PFSK-1 (cell line): ENCODE measurements at regions not wholly inside any gene's neighbourhood (a gene's known extent, or its start where the extent isn't known, plus 50 kb on each side); places are given as distances from the start of the nearest gene placed in this dataset.

ENCODE experiments used
- FOXP2 ChIP-seq: optimal IDR thresholded peaks from 2 replicates; pipeline ENCODE3; 2011; ENCODE audit warnings: borderline replicate concordance, control low read depth, inconsistent platforms; ENCODE audit not compliant: insufficient read depth; ENCODE audit errors: extremely low read length, extremely low read depth
- POLR2AphosphoS5 ChIP-seq: IDR thresholded peaks from 2 replicates; pipeline ENCODE4 v1.6.1; 2012; ENCODE audit warnings: low read depth, mild to moderate bottlenecking, control low read depth, low read length, moderate library complexity
- SIN3A ChIP-seq: IDR thresholded peaks from 2 replicates; pipeline ENCODE4 v1.6.1; 2012; ENCODE audit warnings: mild to moderate bottlenecking, low read length, moderate library complexity, borderline replicate concordance; ENCODE audit not compliant: insufficient read depth
- TAF1 ChIP-seq: IDR thresholded peaks from 2 replicates; pipeline ENCODE4 v1.6.1; 2012; ENCODE audit warnings: low read length, control low read depth, borderline replicate concordance; ENCODE audit not compliant: insufficient read depth
- TF ChIP-seq, protein P1 (sequence below), 2 experiments: IDR thresholded peaks; 2 replicates each; pipeline versions ENCODE4 v1.6.1 to v1.8.0; 2011 to 2012; ENCODE audit warnings: low read depth in 2 of 2, low read length in 2 of 2, control low read depth in 1 of 2, inconsistent platforms in 1 of 2, mild to moderate bottlenecking in 1 of 2, moderate library complexity in 1 of 2; ENCODE audit not compliant: insufficient read depth in 1 of 2

DNA sequence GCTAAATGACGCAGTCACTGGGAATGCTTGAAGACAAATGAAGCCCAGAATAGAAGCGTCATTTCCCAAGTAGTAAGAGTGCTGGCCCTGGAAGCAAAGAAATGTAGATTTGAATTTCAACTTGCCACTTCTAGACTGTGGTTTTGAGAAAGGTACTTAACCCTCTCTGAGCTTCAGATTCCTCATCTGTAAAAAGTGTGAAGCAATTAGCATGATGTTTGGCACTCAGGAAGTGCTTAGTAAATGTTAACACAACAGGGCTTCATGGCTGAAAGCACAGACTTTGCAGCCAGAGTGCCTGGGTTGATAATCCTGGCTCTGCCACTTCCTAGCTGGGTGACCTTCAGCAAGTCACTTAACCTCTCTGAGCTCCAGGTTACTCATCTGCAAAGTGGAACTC, 147.4 kb upstream of the RPS6KA3 start:
- TF ChIP-seq POLR2AphosphoS5, result no peak
- TF ChIP-seq TAF1, result no peak
- no peak for TF ChIP-seq FOXP2
- TF ChIP-seq SIN3A, result no peak
- TF ChIP-seq, protein P1, sequence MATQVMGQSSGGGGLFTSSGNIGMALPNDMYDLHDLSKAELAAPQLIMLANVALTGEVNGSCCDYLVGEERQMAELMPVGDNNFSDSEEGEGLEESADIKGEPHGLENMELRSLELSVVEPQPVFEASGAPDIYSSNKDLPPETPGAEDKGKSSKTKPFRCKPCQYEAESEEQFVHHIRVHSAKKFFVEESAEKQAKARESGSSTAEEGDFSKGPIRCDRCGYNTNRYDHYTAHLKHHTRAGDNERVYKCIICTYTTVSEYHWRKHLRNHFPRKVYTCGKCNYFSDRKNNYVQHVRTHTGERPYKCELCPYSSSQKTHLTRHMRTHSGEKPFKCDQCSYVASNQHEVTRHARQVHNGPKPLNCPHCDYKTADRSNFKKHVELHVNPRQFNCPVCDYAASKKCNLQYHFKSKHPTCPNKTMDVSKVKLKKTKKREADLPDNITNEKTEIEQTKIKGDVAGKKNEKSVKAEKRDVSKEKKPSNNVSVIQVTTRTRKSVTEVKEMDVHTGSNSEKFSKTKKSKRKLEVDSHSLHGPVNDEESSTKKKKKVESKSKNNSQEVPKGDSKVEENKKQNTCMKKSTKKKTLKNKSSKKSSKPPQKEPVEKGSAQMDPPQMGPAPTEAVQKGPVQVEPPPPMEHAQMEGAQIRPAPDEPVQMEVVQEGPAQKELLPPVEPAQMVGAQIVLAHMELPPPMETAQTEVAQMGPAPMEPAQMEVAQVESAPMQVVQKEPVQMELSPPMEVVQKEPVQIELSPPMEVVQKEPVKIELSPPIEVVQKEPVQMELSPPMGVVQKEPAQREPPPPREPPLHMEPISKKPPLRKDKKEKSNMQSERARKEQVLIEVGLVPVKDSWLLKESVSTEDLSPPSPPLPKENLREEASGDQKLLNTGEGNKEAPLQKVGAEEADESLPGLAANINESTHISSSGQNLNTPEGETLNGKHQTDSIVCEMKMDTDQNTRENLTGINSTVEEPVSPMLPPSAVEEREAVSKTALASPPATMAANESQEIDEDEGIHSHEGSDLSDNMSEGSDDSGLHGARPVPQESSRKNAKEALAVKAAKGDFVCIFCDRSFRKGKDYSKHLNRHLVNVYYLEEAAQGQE (IDR thresholded peaks at IDR 0.05; ENCODE audit: insufficient read depth in 1 of 2, low read depth in 2 of 2, low read length in 2 of 2), result no peak

DNA sequence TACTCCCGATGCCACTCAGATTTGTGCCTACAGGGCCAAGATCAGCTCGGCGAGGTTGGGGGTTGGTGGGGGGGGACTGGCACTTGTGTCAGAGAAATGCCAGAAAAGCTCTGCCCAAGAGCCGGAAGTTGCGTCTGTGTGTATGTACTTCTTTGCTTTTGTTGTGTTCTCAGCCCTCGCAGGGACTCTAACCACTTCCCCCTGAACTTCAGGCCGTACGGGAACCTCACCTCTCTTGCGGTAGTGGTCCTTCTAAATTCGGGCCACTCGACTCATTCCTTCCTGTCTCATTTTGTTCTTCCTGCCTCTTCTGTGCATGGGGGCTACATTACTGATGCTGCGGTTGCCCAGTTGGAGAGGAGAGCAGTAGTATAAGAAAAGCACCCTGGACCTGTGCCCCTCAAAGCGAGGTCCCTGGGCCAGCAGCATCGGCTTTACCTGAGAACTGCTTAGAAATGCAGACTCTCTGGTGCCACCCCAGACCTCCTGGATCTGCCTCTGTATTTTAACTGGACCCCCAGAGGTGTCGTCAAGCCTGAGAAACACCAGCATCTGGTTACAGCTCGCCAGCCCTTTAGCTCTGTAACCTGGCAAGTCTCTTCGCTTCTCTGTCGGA, 146.3 kb upstream of the RPS6KA3 start:
- no peak for TF ChIP-seq FOXP2

DNA sequence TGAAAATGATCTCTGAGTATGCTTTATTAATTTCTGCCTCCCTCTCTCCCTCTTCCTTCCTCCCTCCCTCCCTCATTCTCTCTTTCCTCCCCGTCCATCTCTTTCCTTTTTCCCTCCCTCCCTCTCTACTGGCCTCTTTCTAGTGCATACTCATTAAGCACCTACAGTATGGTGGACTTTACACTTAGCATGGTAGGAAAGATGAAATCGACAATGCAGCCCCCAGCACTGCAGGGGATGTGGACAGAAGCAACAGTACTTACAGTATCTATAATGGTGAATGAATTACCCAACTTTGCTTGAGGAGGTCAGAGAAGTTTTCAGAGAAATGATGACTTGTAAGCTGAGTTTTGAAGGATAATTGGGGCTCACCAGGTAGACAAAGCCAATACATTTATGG, 143.8 kb upstream of the RPS6KA3 start:
- TF ChIP-seq POLR2AphosphoS5, result no peak
- TF ChIP-seq, protein P1 (IDR thresholded peaks at IDR 0.05; ENCODE audit: insufficient read depth in 1 of 2, low read depth in 2 of 2, low read length in 2 of 2), result no peak
- no peak for TF ChIP-seq TAF1

DNA sequence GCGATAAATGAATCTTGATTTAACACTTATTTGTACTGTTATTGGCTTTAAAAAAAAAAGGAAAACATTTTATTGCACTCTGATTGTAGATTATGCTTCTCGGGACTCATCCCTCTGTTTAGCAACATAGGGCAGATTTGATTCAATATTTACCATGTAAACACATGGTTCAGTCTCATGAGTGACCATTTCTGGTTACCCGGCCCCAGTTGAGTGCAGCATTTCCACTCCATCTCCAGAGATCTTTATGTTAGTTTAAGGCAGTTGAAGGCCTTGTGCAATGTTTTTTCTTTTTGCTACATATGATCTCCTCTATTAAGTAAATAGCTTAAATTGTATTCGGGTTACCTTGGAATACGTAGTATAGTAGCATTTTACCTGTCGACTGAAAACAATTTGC, 143.3 kb upstream of the RPS6KA3 start:
- TF ChIP-seq FOXP2 (no peak), TAF1 (no peak), POLR2AphosphoS5 (no peak), SIN3A (no peak)
- TF ChIP-seq, protein P1 (IDR thresholded peaks at IDR 0.05; ENCODE audit: insufficient read depth in 1 of 2, low read depth in 2 of 2, low read length in 2 of 2), result no peak

DNA sequence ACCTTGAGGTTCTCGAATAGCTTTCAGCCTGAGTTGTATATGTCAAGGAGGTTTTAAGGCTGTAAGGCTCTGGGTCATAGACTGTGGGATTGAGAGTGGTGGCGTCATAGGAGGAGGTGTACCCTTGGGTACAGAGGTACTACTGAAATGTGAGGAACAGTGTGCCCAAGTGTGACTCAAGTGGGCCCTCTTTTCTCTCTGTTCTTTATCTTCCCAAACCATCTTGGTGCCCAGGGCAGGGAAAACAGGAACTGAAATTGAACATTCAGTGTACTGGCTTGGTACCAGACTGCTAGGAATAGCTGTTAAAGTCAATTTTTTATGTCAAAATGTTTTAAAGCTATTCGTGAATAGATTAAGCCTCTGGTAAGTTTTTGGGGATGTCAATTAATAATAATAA, 136.2 kb upstream of the RPS6KA3 start:
- TF ChIP-seq SIN3A (no peak), POLR2AphosphoS5 (no peak), FOXP2 (no peak), TAF1 (no peak)
- TF ChIP-seq, protein P1 (IDR thresholded peaks at IDR 0.05; ENCODE audit: insufficient read depth in 1 of 2, low read depth in 2 of 2, low read length in 2 of 2), result no peak
